Kidney epithelial cell (primary cell): ENCODE measurements at regions not wholly inside any gene's neighbourhood (a gene's known extent, or its start where the extent isn't known, plus 50 kb on each side); places are given as distances from the start of the nearest gene placed in this dataset.

Experiments
- DNase-seq: peaks from one replicate; pipeline ENCODE4 v3.0.0-alpha.2; 2010; ENCODE audit warnings: low read depth
- H3K27me3 ChIP-seq: 2 replicates; pipeline ENCODE4 v1.6.0; 2011; ENCODE audit warnings: low read length; ENCODE audit not compliant: control insufficient read depth, insufficient read depth
- H3K36me3 ChIP-seq: 2 replicates; pipeline ENCODE4 v1.5.1; 2011; ENCODE audit warnings: low read length; ENCODE audit not compliant: control insufficient read depth, insufficient read depth
- H3K4me3 ChIP-seq: 2 replicates; pipeline ENCODE4 v1.5.1; 2011; ENCODE audit warnings: low read depth, mild to moderate bottlenecking, control low read depth, low read length
- TF ChIP-seq, protein P1 (sequence below): IDR thresholded peaks from 2 replicates; pipeline ENCODE4 v1.5.1; 2011; ENCODE audit warnings: mild to moderate bottlenecking, moderate library complexity, low read length, control low read depth, inconsistent platforms; ENCODE audit not compliant: insufficient read depth, poor library complexity, severe bottlenecking

DNA sequence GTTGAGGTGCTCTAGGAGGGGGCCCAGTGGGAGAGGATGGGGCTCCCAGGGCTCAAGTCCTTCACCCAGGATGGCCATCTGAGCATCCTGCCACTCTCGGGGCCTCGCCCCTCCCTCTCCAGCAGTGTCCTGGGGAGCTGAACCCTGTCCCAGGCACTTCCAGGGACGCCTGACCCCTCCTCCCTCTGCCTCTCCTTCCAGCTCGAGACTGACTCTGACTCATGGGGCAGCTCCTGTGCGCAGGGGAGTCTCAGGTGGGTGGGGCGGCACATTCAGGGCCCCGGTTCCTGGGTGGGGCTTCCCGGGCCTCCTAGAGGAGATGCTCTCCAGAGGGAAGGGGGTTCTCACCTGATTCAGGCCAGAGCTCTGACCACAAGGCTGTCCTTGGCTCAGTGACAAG is 77.1 kb upstream of the IGLL5 start:
- Histone ChIP-seq H3K4me3 (no peak overlapping the region), H3K36me3 (no peaks in the 10 kb centered on the region), H3K27me3 (no peaks in the 10 kb centered on the region)
- DNase-seq: no peak
- TF ChIP-seq, protein P1, sequence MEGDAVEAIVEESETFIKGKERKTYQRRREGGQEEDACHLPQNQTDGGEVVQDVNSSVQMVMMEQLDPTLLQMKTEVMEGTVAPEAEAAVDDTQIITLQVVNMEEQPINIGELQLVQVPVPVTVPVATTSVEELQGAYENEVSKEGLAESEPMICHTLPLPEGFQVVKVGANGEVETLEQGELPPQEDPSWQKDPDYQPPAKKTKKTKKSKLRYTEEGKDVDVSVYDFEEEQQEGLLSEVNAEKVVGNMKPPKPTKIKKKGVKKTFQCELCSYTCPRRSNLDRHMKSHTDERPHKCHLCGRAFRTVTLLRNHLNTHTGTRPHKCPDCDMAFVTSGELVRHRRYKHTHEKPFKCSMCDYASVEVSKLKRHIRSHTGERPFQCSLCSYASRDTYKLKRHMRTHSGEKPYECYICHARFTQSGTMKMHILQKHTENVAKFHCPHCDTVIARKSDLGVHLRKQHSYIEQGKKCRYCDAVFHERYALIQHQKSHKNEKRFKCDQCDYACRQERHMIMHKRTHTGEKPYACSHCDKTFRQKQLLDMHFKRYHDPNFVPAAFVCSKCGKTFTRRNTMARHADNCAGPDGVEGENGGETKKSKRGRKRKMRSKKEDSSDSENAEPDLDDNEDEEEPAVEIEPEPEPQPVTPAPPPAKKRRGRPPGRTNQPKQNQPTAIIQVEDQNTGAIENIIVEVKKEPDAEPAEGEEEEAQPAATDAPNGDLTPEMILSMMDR: no peak

DNA sequence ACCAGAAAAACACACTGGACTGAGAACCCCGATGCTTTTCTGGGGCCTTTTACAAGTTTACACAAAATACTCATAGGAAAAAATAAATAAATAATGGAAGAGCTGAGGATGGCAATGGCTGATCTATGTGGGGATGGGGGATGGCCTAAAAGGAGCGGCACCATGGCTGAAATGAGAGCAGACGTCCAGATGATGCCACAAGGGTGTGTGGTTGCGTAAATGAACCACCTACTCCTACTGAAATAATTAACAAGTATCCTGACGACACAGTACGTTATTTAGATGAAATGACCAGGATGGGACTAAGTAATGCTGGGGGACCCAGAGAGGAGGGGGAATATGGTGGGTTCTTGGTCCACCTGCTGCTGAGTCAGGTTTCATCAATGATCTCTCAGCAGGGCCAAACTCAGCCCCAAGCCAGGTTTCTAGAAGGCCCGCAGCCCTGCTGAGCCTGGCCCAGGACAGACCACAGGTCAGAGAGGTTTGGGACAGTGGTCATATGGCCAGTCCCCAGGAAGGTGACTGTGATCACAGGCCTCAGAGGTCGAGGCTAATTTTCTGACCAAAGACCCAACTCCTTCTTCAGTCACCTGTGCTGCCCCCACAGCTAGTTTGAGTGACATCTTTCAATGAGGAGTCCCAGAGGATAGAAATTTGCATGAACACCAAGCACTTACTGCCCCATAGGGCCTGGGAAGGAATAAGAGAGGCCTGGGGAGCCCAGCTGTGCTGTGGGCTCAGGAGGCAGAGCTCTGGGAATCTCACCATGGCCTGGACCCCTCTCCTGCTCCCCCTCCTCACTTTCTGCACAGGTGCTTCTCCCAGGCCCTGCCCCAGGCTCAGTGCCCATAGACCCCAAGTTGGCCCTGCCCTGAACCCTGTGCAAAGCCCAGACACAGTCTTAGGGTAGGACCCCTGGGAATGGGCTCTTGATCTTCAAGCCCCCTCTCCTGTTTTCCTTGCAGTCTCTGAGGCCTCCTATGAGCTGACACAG is 76.3 kb upstream of the IGLL5 start:
- no peak overlapping the region for H3K4me3 ChIP-seq
- no peak for DNase-seq
- H3K27me3 ChIP-seq: no peaks in the 10 kb centered on the region
- H3K36me3 ChIP-seq: no peaks in the 10 kb centered on the region
- TF ChIP-seq, protein P1: no peak

DNA sequence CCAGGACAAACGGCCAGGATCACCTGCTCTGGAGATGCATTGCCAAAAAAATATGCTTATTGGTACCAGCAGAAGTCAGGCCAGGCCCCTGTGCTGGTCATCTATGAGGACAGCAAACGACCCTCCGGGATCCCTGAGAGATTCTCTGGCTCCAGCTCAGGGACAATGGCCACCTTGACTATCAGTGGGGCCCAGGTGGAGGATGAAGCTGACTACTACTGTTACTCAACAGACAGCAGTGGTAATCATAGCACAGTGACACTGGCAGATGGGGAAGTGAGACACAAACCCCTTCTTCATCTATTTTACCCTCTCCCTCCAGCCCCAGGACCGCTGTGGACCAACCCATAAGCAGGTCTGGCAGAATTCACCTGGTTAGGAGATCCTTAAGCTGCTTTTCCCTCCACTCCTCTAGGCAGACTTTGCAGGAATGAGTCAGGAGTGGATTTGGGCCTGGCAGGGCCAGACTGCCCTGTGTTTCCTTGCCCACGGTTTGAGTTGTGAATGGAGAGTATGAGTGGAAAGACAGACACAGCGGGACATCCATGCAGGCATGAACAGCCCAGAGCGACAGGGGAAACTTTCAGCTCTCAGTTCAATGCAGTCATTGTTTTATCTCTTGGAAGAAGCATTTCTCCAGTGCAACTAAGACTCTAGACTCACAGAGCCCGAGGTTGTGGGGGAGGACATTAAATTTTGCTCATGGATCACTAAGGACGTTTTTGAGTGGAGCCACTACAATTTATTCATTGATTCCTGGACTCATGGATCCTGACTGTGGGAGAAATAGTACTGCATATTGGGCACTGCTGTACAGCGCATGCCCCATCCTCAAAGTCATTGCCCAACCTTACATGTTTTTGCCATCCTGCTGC is 75.3 kb upstream of the IGLL5 start:
- Histone ChIP-seq H3K36me3 (no peaks in the 10 kb centered on the region), H3K4me3 (no peak overlapping the region), H3K27me3 (peaks cover 2% of the 10 kb centered on the region)
- TF ChIP-seq, protein P1: no peak
- DNase-seq: no peak

DNA sequence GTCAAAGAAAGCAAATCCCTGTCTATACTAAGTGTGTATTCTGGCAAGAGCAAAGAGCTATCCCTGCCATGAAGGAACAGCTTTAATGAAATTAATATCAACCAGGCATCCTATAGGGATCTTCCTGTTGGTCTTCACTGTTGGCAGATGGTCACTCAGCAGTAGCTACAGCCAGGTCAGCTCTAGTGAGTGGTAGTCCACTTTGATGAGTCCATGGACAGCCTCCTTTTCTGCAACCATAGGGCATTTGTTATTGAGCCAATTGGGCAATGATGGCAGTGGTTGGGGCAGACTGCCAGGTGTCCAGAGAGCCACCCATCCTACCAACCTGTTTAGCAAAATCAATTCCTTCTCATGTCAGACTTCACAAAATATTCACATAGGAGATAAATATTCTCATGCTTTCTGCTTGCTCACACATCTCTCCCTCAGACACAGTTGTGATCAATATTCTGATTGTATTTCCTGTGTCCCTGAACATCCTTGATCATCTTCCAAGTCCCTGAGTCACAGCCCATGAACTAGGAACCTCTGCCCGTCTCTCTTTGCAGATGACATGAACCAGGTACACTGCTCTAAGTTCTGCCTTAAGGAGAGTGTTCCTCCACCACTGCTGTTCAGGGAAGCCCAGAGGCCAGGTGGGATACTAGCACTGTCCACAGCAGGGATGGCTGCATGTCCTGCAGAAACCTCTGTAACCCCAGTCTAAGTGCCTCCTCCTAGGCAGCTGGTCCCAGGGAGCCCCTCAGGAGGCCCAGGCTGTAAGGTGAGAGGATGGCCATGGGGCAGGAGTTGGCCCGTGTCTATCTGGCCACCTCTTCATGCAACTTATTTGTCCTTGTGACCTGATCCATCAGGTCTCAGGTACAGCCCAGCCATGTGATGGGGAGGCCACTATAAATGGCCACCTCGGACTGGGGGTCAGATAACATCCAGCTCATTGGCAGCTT is 74.2 kb upstream of the IGLL5 start:
- DNase-seq: no peak

More for the DNA sequence above, 74.2 kb upstream of the IGLL5 start:
- Histone ChIP-seq H3K4me3 (no peak overlapping the region), H3K36me3 (no peaks in the 10 kb centered on the region), H3K27me3 (peaks cover 4% of the 10 kb centered on the region)
- TF ChIP-seq, protein P1: no peak
